ENCODE measurements at regions not wholly inside any gene's neighbourhood (a gene's known extent, or its start where the extent isn't known, plus 50 kb on each side); places are given as distances from the start of the nearest gene placed in this dataset.

DNA sequence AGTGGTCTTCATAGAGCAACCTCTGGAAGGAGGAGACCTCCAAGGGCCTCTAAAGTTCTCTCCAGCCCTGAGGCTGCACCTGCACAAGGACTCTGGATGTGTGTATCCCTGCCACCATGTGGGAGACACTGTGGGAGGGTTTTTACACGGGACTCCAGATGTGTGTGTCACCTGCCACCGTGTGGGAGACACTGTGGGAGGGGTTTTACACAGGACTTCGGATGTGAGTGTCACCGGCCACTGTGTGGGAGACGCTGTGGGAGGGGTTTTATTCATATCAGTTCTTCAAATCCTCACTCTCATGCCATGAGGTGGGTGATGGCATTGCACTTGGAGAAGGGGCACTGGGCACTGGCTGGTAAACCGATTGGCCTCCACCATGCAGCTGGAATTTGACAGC is 90.2 kb upstream of the SSTR4 start:
- H3K9me3 ChIP-seq (ENCODE audit: control insufficient read depth in 4 of 4, low read length in 3 of 4): no peaks in the 10 kb centered on the region
- H3K36me3 ChIP-seq (ENCODE audit: control insufficient read depth in 4 of 4, insufficient read depth in 3 of 4, low read depth in 1 of 4, low read length in 3 of 4): no peaks in the 10 kb centered on the region
- H3K27me3 ChIP-seq (ENCODE audit: control insufficient read depth in 4 of 4, insufficient read depth in 4 of 4, low read length in 3 of 4): peaks cover 0 to 5% (median 0%) of the 10 kb centered on the region in 4 donors
- H3K9ac ChIP-seq (ENCODE audit: low read depth in 1 of 2, low read length in 2 of 2): no peak overlapping the region
- H3K4me3 ChIP-seq (ENCODE audit: low read depth in 1 of 3, low read length in 3 of 3): no peak overlapping the region
- no peak for DNase-seq (ENCODE audit: low spot score)
- 73% methylated on average over 6 of the region's 6 CpGs for WGBS
- no peak overlapping the region for H3K27ac ChIP-seq (ENCODE audit: low read depth in 1 of 2, low read length in 2 of 2)
- H3K4me1 ChIP-seq (ENCODE audit: control insufficient read depth in 4 of 4, insufficient read depth in 4 of 4, low read length in 3 of 4): no peaks in the 10 kb centered on the region
- TF ChIP-seq FOXA1 (IDR thresholded peaks at IDR 0.05) (no peak), GABPA (IDR thresholded peaks at IDR 0.05 in 1 of 2, conservative IDR thresholded peaks at IDR 0.05 in 1 of 2) (no peak), TAF1 (conservative IDR thresholded peaks at IDR 0.05) (no peak), HNF4G (IDR thresholded peaks at IDR 0.05) (no peak), SP1 (IDR thresholded peaks at IDR 0.05) (no peak), EGR1 (IDR thresholded peaks at IDR 0.05; ENCODE audit: low read depth in 2 of 2) (no peak), RXRA (IDR thresholded peaks at IDR 0.05) (no peak), FOXA2 (IDR thresholded peaks at IDR 0.05) (no peak), YY1 (IDR thresholded peaks at IDR 0.05) (no peak), HNF4A (conservative IDR thresholded peaks at IDR 0.05) (no peak)
- TF ChIP-seq, protein P1, sequence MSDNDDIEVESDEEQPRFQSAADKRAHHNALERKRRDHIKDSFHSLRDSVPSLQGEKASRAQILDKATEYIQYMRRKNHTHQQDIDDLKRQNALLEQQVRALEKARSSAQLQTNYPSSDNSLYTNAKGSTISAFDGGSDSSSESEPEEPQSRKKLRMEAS (IDR thresholded peaks at IDR 0.05): no peak
- TF ChIP-seq, protein P2, sequence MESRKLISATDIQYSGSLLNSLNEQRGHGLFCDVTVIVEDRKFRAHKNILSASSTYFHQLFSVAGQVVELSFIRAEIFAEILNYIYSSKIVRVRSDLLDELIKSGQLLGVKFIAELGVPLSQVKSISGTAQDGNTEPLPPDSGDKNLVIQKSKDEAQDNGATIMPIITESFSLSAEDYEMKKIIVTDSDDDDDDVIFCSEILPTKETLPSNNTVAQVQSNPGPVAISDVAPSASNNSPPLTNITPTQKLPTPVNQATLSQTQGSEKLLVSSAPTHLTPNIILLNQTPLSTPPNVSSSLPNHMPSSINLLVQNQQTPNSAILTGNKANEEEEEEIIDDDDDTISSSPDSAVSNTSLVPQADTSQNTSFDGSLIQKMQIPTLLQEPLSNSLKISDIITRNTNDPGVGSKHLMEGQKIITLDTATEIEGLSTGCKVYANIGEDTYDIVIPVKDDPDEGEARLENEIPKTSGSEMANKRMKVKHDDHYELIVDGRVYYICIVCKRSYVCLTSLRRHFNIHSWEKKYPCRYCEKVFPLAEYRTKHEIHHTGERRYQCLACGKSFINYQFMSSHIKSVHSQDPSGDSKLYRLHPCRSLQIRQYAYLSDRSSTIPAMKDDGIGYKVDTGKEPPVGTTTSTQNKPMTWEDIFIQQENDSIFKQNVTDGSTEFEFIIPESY (IDR thresholded peaks at IDR 0.05): no peak
- TF ChIP-seq, protein P3, sequence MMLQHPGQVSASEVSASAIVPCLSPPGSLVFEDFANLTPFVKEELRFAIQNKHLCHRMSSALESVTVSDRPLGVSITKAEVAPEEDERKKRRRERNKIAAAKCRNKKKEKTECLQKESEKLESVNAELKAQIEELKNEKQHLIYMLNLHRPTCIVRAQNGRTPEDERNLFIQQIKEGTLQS (IDR thresholded peaks at IDR 0.05): no peak

DNA sequence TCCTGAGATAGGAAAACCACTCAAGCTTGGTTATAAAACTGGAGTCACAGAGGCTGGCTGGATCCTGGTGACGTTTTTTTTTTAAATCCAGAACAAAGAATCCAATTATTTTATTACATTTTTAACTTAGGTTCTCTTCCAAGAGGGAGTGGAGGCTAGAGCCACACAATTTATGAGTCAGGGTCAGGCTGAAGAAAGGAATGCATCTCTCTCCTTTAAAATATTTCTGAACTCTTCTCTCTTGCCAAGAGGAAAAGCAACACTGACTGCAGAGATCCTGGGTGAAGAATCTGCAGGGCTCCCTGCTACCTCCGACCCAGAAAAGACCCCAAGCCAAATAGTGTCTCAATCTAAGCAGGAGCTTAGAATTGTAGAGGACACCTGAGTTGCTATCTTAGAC is 88.5 kb upstream of the SSTR4 start:
- H3K27ac ChIP-seq (ENCODE audit: low read depth in 1 of 2, low read length in 2 of 2): no peak overlapping the region
- H3K9me3 ChIP-seq (ENCODE audit: control insufficient read depth in 4 of 4, low read length in 3 of 4): no peaks in the 10 kb centered on the region
- no peak overlapping the region for H3K4me3 ChIP-seq (ENCODE audit: low read depth in 1 of 3, low read length in 3 of 3)
- no peaks in the 10 kb centered on the region for H3K36me3 ChIP-seq (ENCODE audit: control insufficient read depth in 4 of 4, insufficient read depth in 3 of 4, low read depth in 1 of 4, low read length in 3 of 4)
- no peak for DNase-seq (ENCODE audit: low spot score)
- TF ChIP-seq, protein P1 (IDR thresholded peaks at IDR 0.05): no peak
- TF ChIP-seq, protein P2 (IDR thresholded peaks at IDR 0.05): no peak
- TF ChIP-seq YY1 (IDR thresholded peaks at IDR 0.05): no peak
- TF ChIP-seq EGR1 (IDR thresholded peaks at IDR 0.05; ENCODE audit: low read depth in 2 of 2): no peak
- TF ChIP-seq, protein P4, sequence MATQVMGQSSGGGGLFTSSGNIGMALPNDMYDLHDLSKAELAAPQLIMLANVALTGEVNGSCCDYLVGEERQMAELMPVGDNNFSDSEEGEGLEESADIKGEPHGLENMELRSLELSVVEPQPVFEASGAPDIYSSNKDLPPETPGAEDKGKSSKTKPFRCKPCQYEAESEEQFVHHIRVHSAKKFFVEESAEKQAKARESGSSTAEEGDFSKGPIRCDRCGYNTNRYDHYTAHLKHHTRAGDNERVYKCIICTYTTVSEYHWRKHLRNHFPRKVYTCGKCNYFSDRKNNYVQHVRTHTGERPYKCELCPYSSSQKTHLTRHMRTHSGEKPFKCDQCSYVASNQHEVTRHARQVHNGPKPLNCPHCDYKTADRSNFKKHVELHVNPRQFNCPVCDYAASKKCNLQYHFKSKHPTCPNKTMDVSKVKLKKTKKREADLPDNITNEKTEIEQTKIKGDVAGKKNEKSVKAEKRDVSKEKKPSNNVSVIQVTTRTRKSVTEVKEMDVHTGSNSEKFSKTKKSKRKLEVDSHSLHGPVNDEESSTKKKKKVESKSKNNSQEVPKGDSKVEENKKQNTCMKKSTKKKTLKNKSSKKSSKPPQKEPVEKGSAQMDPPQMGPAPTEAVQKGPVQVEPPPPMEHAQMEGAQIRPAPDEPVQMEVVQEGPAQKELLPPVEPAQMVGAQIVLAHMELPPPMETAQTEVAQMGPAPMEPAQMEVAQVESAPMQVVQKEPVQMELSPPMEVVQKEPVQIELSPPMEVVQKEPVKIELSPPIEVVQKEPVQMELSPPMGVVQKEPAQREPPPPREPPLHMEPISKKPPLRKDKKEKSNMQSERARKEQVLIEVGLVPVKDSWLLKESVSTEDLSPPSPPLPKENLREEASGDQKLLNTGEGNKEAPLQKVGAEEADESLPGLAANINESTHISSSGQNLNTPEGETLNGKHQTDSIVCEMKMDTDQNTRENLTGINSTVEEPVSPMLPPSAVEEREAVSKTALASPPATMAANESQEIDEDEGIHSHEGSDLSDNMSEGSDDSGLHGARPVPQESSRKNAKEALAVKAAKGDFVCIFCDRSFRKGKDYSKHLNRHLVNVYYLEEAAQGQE (IDR thresholded peaks at IDR 0.05): no peak
- TF ChIP-seq SP1 (IDR thresholded peaks at IDR 0.05): no peak
- no peak for TF ChIP-seq HNF4G (IDR thresholded peaks at IDR 0.05)
- TF ChIP-seq TAF1 (conservative IDR thresholded peaks at IDR 0.05): no peak
- H3K9ac ChIP-seq (ENCODE audit: low read depth in 1 of 2, low read length in 2 of 2): no peak overlapping the region
- H3K27me3 ChIP-seq (ENCODE audit: control insufficient read depth in 4 of 4, insufficient read depth in 4 of 4, low read length in 3 of 4): no peaks in the 10 kb centered on the region
- no peaks in the 10 kb centered on the region for H3K4me1 ChIP-seq (ENCODE audit: control insufficient read depth in 4 of 4, insufficient read depth in 4 of 4, low read length in 3 of 4)
- 39% methylated on average over 2 of the region's 2 CpGs for WGBS
